NCI-H345 (cell line): ENCODE measurements at regions not wholly inside any gene's neighbourhood (a gene's known extent, or its start where the extent isn't known, plus 50 kb on each side); places are given as distances from the start of the nearest gene placed in this dataset.
"Not testable (repeated sequence)": the region's sequence is repeated elsewhere in the genome, so short reads cannot be mapped to it uniquely, and the experiment has no call there.

Source experiments
- DNase-seq: peaks from one replicate; lab custom pipeline; 2025; lab: John Stamatoyannopoulos, UW

- no peak for DNase-seq
These were observed 112.1 kb downstream of the CENPF start for GRCh38 chr1:214715126-214715525.

- peak; percentile 85 for DNase-seq
These were observed 114.4 kb downstream of the CENPF start for GRCh38 chr1:214717351-214717750.

GRCh38 chr1:214718724-214719123, 115.7 kb downstream of the CENPF start:
- no peak for DNase-seq

- DNase-seq = no peak
These were observed 116.2 kb downstream of the CENPF start for GRCh38 chr1:214719207-214719606.

GRCh38 chr1:214720561-214720960, 117.6 kb downstream of the CENPF start:
- DNase-seq = no peak

GRCh38 chr1:214727274-214727673, 124.3 kb downstream of the CENPF start:
- no peak for DNase-seq

- DNase-seq = no peak
These were observed 136.7 kb downstream of the CENPF start for GRCh38 chr1:214739621-214740238.

GRCh38 chr1:214740471-214740870, 137.5 kb downstream of the CENPF start:
- no peak for DNase-seq

- DNase-seq = no peak
These were observed 144.1 kb downstream of the CENPF start for GRCh38 chr1:214747050-214747635.

- no peak for DNase-seq
These were observed 150.3 kb downstream of the CENPF start for GRCh38 chr1:214753236-214753852.

- no peak for DNase-seq
These were observed 158.0 kb downstream of the CENPF start for GRCh38 chr1:214761030-214761429.

- DNase-seq = no peak
These were observed 159.9 kb downstream of the CENPF start for GRCh38 chr1:214762902-214763301.

- DNase-seq = no peak
These were observed 161.5 kb downstream of the CENPF start for GRCh38 chr1:214764502-214764901.

- no peak for DNase-seq
These were observed 164.2 kb downstream of the CENPF start for GRCh38 chr1:214767221-214767620.

GRCh38 chr1:214769666-214770065, 166.7 kb downstream of the CENPF start:
- DNase-seq = not testable (repeated sequence)

GRCh38 chr1:214777364-214777763, 174.4 kb downstream of the CENPF start:
- DNase-seq = no peak

- no peak for DNase-seq
These were observed 189.0 kb downstream of the CENPF start for GRCh38 chr1:214791961-214792360.

GRCh38 chr1:214792527-214793186, 189.7 kb downstream of the CENPF start:
- no peak for DNase-seq

- DNase-seq = no peak
These were observed 190.7 kb downstream of the CENPF start for GRCh38 chr1:214793708-214794107.

- DNase-seq = no peak
These were observed 198.2 kb downstream of the CENPF start for GRCh38 chr1:214801191-214801590.

GRCh38 chr1:214808845-214809460, 206.0 kb downstream of the CENPF start:
- no peak for DNase-seq

GRCh38 chr1:214816603-214817002, 213.6 kb downstream of the CENPF start:
- no peak for DNase-seq
